HCT116 (cell line): ENCODE measurements at regions not wholly inside any gene's neighbourhood (a gene's known extent, or its start where the extent isn't known, plus 50 kb on each side); places are given as distances from the start of the nearest gene placed in this dataset.

Experiments
- ATAC-seq: fragments of 200-7000 bp; cut with Tn5 transposase; 2 replicates; pipeline ENCODE4 v1.9.1; 2020; ENCODE audit warnings: mild to moderate bottlenecking, moderate library complexity
- BruUV-seq: library from RNA; stranded (reverse); fragments of 400-500 nt; replicated peaks from 2 replicates; lab custom pipeline; 2021; lab: Mats Ljungman, UMichigan
- CTCF ChIA-PET: fragments of 300-600 bp; sonication (Branson Sonifier 250); formaldehyde crosslinking; loops from one replicate; lab custom pipeline; 2021; ENCODE audit warnings: antibody characterized with exemption; lab: Charles Lee
- POLR2A ChIA-PET: fragments of 300-600, 350-600 bp; sonication (Branson Sonifier 250); formaldehyde crosslinking; loops from one replicate; lab custom pipeline; 2021; ENCODE audit warnings: antibody characterized with exemption; lab: Charles Lee
- RAD21 ChIA-PET, 2 experiments: fragments of 300-600 bp; sonication (Branson Sonifier 250); formaldehyde crosslinking; loops; one replicate each; lab custom pipeline; 2023; ENCODE audit warnings: low total read pairs in 2 of 2; ENCODE audit not compliant: uncharacterized antibody in 2 of 2, unreplicated experiment in 2 of 2, low non-redundant PET in 1 of 2; lab: Charles Lee
- DNase-seq: peaks from one replicate; pipeline ENCODE4 v3.0.0-alpha.2; 2010; ENCODE audit warnings: low read depth, low spot score
- H2AFZ ChIP-seq: fragments of 200-600 bp; shearing (Covaris generic), sonication (generic); 2 replicates; pipeline ENCODE4 v1.6.1; 2017; ENCODE audit warnings: low read depth, mixed run types, mixed read lengths, antibody characterized with exemption, low read length; ENCODE audit not compliant: poor library complexity, severe bottlenecking
- H3K27ac ChIP-seq: 2 replicates; pipeline ENCODE4 v1.5.1; 2012; ENCODE audit warnings: low read depth, low read length
- H3K27me3 ChIP-seq: fragments of 200-600 bp; sonication (generic); 2 replicates; pipeline ENCODE4 v1.6.1; 2016; ENCODE audit warnings: mixed run types, low read length, mixed read lengths; ENCODE audit not compliant: insufficient read depth
- H3K36me3 ChIP-seq, 2 experiments: fragments of 200-500 bp in 1 of 2; fragments of 200-600 bp in 1 of 2; sonication (Bioruptor generic) in 1 of 2; sonication (generic) in 1 of 2; 2 replicates each; pipeline versions ENCODE4 v1.5.1 to v1.6.1; 2014 to 2016; ENCODE audit warnings: low read length in 2 of 2, inconsistent platforms in 1 of 2, mixed read lengths in 1 of 2, mixed run types in 1 of 2; ENCODE audit not compliant: insufficient read depth in 2 of 2, control insufficient read depth in 1 of 2
- H3K4me1 ChIP-seq, 2 experiments: fragments of 200-600 bp in 1 of 2; sonication (generic) in 1 of 2; 2 replicates each; pipeline versions ENCODE4 v1.5.1 to v1.6.1; 2012 to 2017; ENCODE audit warnings: low read length in 2 of 2, inconsistent platforms in 1 of 2, mild to moderate bottlenecking in 1 of 2, mixed read lengths in 1 of 2, mixed run types in 1 of 2, moderate library complexity in 1 of 2; ENCODE audit not compliant: insufficient read depth in 2 of 2, control insufficient read depth in 1 of 2
- H3K4me2 ChIP-seq: fragments of 200-600 bp; sonication (generic); 2 replicates; pipeline ENCODE4 v1.6.1; 2017; ENCODE audit warnings: mixed run types, low read length, mixed read lengths
- H3K4me3 ChIP-seq, 2 experiments: fragments of 200-600 bp in 1 of 2; sonication (generic) in 1 of 2; replicated peaks in 1 of 2; 2 replicates each; pipeline ENCODE4 v1.5.1; 2011 to 2016; ENCODE audit warnings: low read length in 2 of 2, control low read depth in 1 of 2, low read depth in 1 of 2, mild to moderate bottlenecking in 1 of 2, mixed read lengths in 1 of 2, mixed run types in 1 of 2
- H3K79me2 ChIP-seq: fragments of 200-600 bp; sonication (generic); 2 replicates; pipeline ENCODE4 v1.6.1; 2017; ENCODE audit warnings: mild to moderate bottlenecking, mixed run types, low read length, moderate library complexity, mixed read lengths; ENCODE audit not compliant: insufficient read depth
- H3K9ac ChIP-seq: fragments of 200-600 bp; sonication (generic); 2 replicates; pipeline ENCODE4 v1.6.1; 2016; ENCODE audit warnings: low read length, mixed read lengths
- H3K9me2 ChIP-seq: fragments of 200-600 bp; sonication (generic), shearing (Covaris generic); 2 replicates; pipeline ENCODE4 v1.6.1; 2017; ENCODE audit warnings: mixed run types, mild to moderate bottlenecking, moderate library complexity; ENCODE audit not compliant: insufficient read depth
- H3K9me3 ChIP-seq, 2 experiments: fragments of 200-500 bp in 1 of 2; fragments of 200-600 bp in 1 of 2; sonication (Bioruptor generic) in 1 of 2; sonication (generic) in 1 of 2; 2 replicates each; pipeline ENCODE4 v1.6.1; 2014 to 2017; ENCODE audit warnings: low read length in 2 of 2, mixed read lengths in 2 of 2, inconsistent platforms in 1 of 2, low read depth in 1 of 2, mild to moderate bottlenecking in 1 of 2, mixed run types in 1 of 2, moderate library complexity in 1 of 2; ENCODE audit not compliant: control insufficient read depth in 1 of 2, insufficient read depth in 1 of 2
- H4K20me1 ChIP-seq: fragments of 200-600 bp; sonication (generic), shearing (Covaris generic); 2 replicates; pipeline ENCODE4 v1.6.1; 2017; ENCODE audit warnings: mixed run types, mild to moderate bottlenecking, moderate library complexity; ENCODE audit not compliant: insufficient read depth
- CBX3 ChIP-seq: IDR thresholded peaks from 2 replicates; pipeline ENCODE4 v1.6.1; 2012; ENCODE audit warnings: low read depth
- EGR1 ChIP-seq: IDR thresholded peaks from 2 replicates; pipeline ENCODE4 v1.6.1; 2012; ENCODE audit warnings: low read depth
- ELF1 ChIP-seq: IDR thresholded peaks from 2 replicates; pipeline ENCODE4 v1.6.1; 2012; ENCODE audit warnings: low read depth, borderline replicate concordance
- EZH2 ChIP-seq: fragments of 200-600 bp; sonication (generic); IDR thresholded peaks from 2 replicates; pipeline ENCODE4 v1.6.1; 2017; ENCODE audit warnings: antibody characterized with exemption, mixed run types
- EZH2phosphoT487 ChIP-seq: fragments of 200-600 bp; IDR thresholded peaks from 2 replicates; pipeline ENCODE4 v1.6.1; 2018; ENCODE audit warnings: antibody characterized with exemption, borderline replicate concordance
- FOSL1 ChIP-seq: IDR thresholded peaks from 2 replicates; pipeline ENCODE4 v1.6.1; 2012; ENCODE audit warnings: low read depth
- JUND ChIP-seq: IDR thresholded peaks from 2 replicates; pipeline ENCODE4 v1.6.1; 2012
- POLR2A ChIP-seq: IDR thresholded peaks from 2 replicates; pipeline ENCODE4 v1.7.0; 2011; ENCODE audit warnings: borderline replicate concordance; ENCODE audit not compliant: insufficient read depth, insufficient read length; ENCODE audit errors: extremely low read depth
- POLR2AphosphoS5 ChIP-seq: IDR thresholded peaks from 2 replicates; pipeline ENCODE4 v1.6.1; 2011; ENCODE audit warnings: mild to moderate bottlenecking, low read depth, low read length, moderate library complexity
- RAD21 ChIP-seq: IDR thresholded peaks from 2 replicates; pipeline ENCODE4 v1.6.1; 2012; ENCODE audit warnings: low read depth, mild to moderate bottlenecking
- SIN3A ChIP-seq: IDR thresholded peaks from 2 replicates; pipeline ENCODE4 v1.6.1; 2012; ENCODE audit warnings: low read depth
- SP1 ChIP-seq: IDR thresholded peaks from 2 replicates; pipeline ENCODE4 v1.6.1; 2012; ENCODE audit warnings: low read depth
- SRF ChIP-seq: IDR thresholded peaks from 2 replicates; pipeline ENCODE4 v1.6.1; 2012; ENCODE audit warnings: low read depth
- TCF7L2 ChIP-seq: IDR thresholded peaks from 2 replicates; pipeline ENCODE4 v1.7.0; 2011; ENCODE audit warnings: borderline replicate concordance, inconsistent platforms; ENCODE audit not compliant: insufficient read depth, insufficient read length; ENCODE audit errors: extremely low read depth
- YY1 ChIP-seq: IDR thresholded peaks from 2 replicates; pipeline ENCODE4 v1.6.1; 2011; ENCODE audit warnings: low read length, low read depth, moderate library complexity, mild to moderate bottlenecking; ENCODE audit not compliant: insufficient replicate concordance; ENCODE audit errors: extremely low read depth
- ZFX ChIP-seq: fragments of 450-650 bp; IDR thresholded peaks from 2 replicates; pipeline ENCODE4 v1.6.1; 2017
- intact Hi-C: fragments of 100-400 bp; cut with micrococcal nuclease; formaldehyde crosslinking; loops from 2 replicates; pipeline ENCODE4 v1.10.0; 2022
- TF ChIP-seq, protein P1 (sequence below): IDR thresholded peaks from 2 replicates; pipeline ENCODE4 v1.6.1; 2012
- TF ChIP-seq, protein P2 (sequence below), 3 experiments: fragments of 200-600 bp in 1 of 3; sonication (generic) in 1 of 3; IDR thresholded peaks in 2 of 3; conservative IDR thresholded peaks in 1 of 3; 2 replicates each; pipeline ENCODE4 v1.5.1; 2012 to 2017; ENCODE audit warnings: low read depth in 2 of 3, low read length in 2 of 3, antibody characterized with exemption in 1 of 3, borderline replicate concordance in 1 of 3, control low read depth in 1 of 3, mild to moderate bottlenecking in 1 of 3, mixed read lengths in 1 of 3, mixed run types in 1 of 3, moderate library complexity in 1 of 3; ENCODE audit not compliant: insufficient read depth in 1 of 3
- TF ChIP-seq, protein P3 (sequence below): IDR thresholded peaks from 2 replicates; pipeline ENCODE4 v1.6.1; 2012; ENCODE audit warnings: low read depth

- Histone ChIP-seq H3K9ac (no peak overlapping the region), H3K27ac (no peak overlapping the region), H3K79me2 (no peaks in the 10 kb centered on the region), H3K4me2 (no peak overlapping the region), H3K9me3 (peaks cover 8 to 15% of the 10 kb centered on the region in 2 experiments; a peak in 3 of 4 replicates), H3K36me3 (no peaks in the 10 kb centered on the region), H2AFZ (no peak overlapping the region), H3K27me3 (no peaks in the 10 kb centered on the region), H3K4me1 (no peaks in the 10 kb centered on the region), H4K20me1 (no peaks in the 10 kb centered on the region), H3K4me3 (no peak overlapping the region), H3K9me2 (no peaks in the 10 kb centered on the region)
- CTCF ChIA-PET: no interaction called here
- no peak for ATAC-seq
- RAD21 ChIA-PET: no interaction called here
- no peak for DNase-seq
- TF ChIP-seq EZH2phosphoT487 (no peak), POLR2AphosphoS5 (no peak), ZFX (no peak), ELF1 (no peak), EGR1 (no peak), CBX3 (no peak), POLR2A (no peak)
- TF ChIP-seq, protein P1, sequence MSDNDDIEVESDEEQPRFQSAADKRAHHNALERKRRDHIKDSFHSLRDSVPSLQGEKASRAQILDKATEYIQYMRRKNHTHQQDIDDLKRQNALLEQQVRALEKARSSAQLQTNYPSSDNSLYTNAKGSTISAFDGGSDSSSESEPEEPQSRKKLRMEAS: no peak
- POLR2A ChIA-PET: no interaction called here
- BruUV-seq: no TSS peak
- intact Hi-C loops: no loop called here
Measured at GRCh38 chr13:58935689-58936088, 1228.0 kb downstream of the DIAPH3 start.

DNA sequence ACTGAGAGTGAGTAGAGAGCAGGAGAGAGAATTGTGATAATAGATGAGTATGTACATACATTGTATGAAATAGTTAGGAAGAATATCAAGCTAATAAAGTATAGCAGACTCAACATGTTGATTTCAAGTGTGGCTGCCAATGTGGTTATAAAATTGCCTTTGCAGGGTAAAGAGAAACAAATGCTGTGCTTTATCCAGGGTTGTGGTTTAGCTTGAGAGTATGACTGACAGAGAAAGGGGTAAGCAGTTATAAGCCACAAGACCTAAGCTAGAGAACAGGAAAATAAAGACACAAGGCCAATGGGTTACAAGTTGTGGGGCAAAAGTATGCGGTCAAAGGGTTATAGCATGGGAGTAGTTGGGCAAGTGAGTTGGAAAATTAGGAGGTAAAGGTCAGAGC, 1217.5 kb downstream of the DIAPH3 start:
- POLR2A ChIA-PET: no interaction called here
- no peak for TF ChIP-seq TCF7L2
- TF ChIP-seq YY1: no peak
- no peak for TF ChIP-seq EZH2
- no peak for TF ChIP-seq FOSL1
- TF ChIP-seq RAD21: no peak
- TF ChIP-seq SRF: no peak
- no peak for TF ChIP-seq CBX3
- no peak for TF ChIP-seq SP1
- TF ChIP-seq SIN3A: no peak
- TF ChIP-seq, protein P2, sequence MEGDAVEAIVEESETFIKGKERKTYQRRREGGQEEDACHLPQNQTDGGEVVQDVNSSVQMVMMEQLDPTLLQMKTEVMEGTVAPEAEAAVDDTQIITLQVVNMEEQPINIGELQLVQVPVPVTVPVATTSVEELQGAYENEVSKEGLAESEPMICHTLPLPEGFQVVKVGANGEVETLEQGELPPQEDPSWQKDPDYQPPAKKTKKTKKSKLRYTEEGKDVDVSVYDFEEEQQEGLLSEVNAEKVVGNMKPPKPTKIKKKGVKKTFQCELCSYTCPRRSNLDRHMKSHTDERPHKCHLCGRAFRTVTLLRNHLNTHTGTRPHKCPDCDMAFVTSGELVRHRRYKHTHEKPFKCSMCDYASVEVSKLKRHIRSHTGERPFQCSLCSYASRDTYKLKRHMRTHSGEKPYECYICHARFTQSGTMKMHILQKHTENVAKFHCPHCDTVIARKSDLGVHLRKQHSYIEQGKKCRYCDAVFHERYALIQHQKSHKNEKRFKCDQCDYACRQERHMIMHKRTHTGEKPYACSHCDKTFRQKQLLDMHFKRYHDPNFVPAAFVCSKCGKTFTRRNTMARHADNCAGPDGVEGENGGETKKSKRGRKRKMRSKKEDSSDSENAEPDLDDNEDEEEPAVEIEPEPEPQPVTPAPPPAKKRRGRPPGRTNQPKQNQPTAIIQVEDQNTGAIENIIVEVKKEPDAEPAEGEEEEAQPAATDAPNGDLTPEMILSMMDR (IDR thresholded peaks at IDR 0.05 in 2 of 3, conservative IDR thresholded peaks at IDR 0.05 in 1 of 3; ENCODE audit: borderline replicate concordance in 1 of 3, insufficient read depth in 1 of 3, low read depth in 2 of 3, low read length in 2 of 3): no peak
- no peak for TF ChIP-seq JUND
- no peak for TF ChIP-seq ELF1
- TF ChIP-seq, protein P3, sequence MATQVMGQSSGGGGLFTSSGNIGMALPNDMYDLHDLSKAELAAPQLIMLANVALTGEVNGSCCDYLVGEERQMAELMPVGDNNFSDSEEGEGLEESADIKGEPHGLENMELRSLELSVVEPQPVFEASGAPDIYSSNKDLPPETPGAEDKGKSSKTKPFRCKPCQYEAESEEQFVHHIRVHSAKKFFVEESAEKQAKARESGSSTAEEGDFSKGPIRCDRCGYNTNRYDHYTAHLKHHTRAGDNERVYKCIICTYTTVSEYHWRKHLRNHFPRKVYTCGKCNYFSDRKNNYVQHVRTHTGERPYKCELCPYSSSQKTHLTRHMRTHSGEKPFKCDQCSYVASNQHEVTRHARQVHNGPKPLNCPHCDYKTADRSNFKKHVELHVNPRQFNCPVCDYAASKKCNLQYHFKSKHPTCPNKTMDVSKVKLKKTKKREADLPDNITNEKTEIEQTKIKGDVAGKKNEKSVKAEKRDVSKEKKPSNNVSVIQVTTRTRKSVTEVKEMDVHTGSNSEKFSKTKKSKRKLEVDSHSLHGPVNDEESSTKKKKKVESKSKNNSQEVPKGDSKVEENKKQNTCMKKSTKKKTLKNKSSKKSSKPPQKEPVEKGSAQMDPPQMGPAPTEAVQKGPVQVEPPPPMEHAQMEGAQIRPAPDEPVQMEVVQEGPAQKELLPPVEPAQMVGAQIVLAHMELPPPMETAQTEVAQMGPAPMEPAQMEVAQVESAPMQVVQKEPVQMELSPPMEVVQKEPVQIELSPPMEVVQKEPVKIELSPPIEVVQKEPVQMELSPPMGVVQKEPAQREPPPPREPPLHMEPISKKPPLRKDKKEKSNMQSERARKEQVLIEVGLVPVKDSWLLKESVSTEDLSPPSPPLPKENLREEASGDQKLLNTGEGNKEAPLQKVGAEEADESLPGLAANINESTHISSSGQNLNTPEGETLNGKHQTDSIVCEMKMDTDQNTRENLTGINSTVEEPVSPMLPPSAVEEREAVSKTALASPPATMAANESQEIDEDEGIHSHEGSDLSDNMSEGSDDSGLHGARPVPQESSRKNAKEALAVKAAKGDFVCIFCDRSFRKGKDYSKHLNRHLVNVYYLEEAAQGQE: no peak

More for the DNA sequence above, 1217.5 kb downstream of the DIAPH3 start:
- no peaks in the 10 kb centered on the region for H3K79me2 ChIP-seq
- RAD21 ChIA-PET: no interaction called here
- H3K9me3 ChIP-seq: peaks cover 0 to 5% of the 10 kb centered on the region in 2 experiments; a peak in 2 of 4 replicates
- H3K36me3 ChIP-seq: no peaks in the 10 kb centered on the region
- no peak overlapping the region for H3K9ac ChIP-seq
- no peaks in the 10 kb centered on the region for H3K9me2 ChIP-seq
- H4K20me1 ChIP-seq: no peaks in the 10 kb centered on the region
- H2AFZ ChIP-seq: no peak overlapping the region
- intact Hi-C loops: no loop called here
- DNase-seq (no peak), ATAC-seq (no peak)
- no TSS peak for BruUV-seq
- H3K27ac ChIP-seq: no peak overlapping the region
- H3K27me3 ChIP-seq: no peaks in the 10 kb centered on the region
- H3K4me2 ChIP-seq: no peak overlapping the region
- no peak overlapping the region for H3K4me3 ChIP-seq
- H3K4me1 ChIP-seq: no peaks in the 10 kb centered on the region
- CTCF ChIA-PET: no interaction called here
